ENCODE measurements at regions not wholly inside any gene's neighbourhood (a gene's known extent, or its start where the extent isn't known, plus 50 kb on each side); places are given as distances from the start of the nearest gene placed in this dataset.

GRCh38 chr18:59050661-59051057 is 89.0 kb upstream of the SEC11C start:
- H4K20me1 ChIP-seq (ENCODE audit: insufficient read depth) = no peaks in the 10 kb centered on the region
- no peak overlapping the region for H3K9ac ChIP-seq (ENCODE audit: low read length)
- H3K27ac ChIP-seq (ENCODE audit: low read length) = no peak overlapping the region
- no peak overlapping the region for H2AFZ ChIP-seq (ENCODE audit: low read depth, low read length)
- no peaks in the 10 kb centered on the region for H3K36me3 ChIP-seq (ENCODE audit: insufficient read depth, low read length)
- H3K27me3 ChIP-seq (ENCODE audit: insufficient read depth, low read depth, low read length) = no peaks in the 10 kb centered on the region
- no peaks in the 10 kb centered on the region for H3F3A ChIP-seq (ENCODE audit: insufficient read depth, low read length, poor library complexity, severe bottlenecking)
- H3K9me2 ChIP-seq (ENCODE audit: insufficient read depth, low read length) = no peaks in the 10 kb centered on the region
- H3K79me2 ChIP-seq (replicated peaks; ENCODE audit: insufficient read depth, low read length) = no peaks in the 10 kb centered on the region
- TF ChIP-seq CTCF (IDR thresholded peaks at IDR 0.05; ENCODE audit: poor library complexity, severe bottlenecking) (no peak), EZH2 (IDR thresholded peaks at IDR 0.05; ENCODE audit: borderline replicate concordance, insufficient read depth, low read length, poor library complexity, severe bottlenecking) (no peak), MXI1 (conservative IDR thresholded peaks at IDR 0.05; ENCODE audit: poor library complexity, severe bottlenecking) (no peak), TAF1 (IDR thresholded peaks at IDR 0.05; ENCODE audit: low read depth) (no peak), POLR2AphosphoS5 (IDR thresholded peaks at IDR 0.05) (no peak)
- H3K4me2 ChIP-seq (ENCODE audit: low read length) = no peak overlapping the region
- H3K9me3 ChIP-seq (ENCODE audit: low read length) = no peaks in the 10 kb centered on the region
- H3K4me3 ChIP-seq (ENCODE audit: low read length) = no peak overlapping the region

- Histone ChIP-seq H3F3A (ENCODE audit: insufficient read depth, low read length, poor library complexity, severe bottlenecking) (no peaks in the 10 kb centered on the region), H3K4me3 (ENCODE audit: low read length) (no peak overlapping the region), H3K36me3 (ENCODE audit: insufficient read depth, low read length) (no peaks in the 10 kb centered on the region), H3K4me2 (ENCODE audit: low read length) (no peak overlapping the region), H4K20me1 (ENCODE audit: insufficient read depth) (no peaks in the 10 kb centered on the region), H3K79me2 (replicated peaks; ENCODE audit: insufficient read depth, low read length) (no peaks in the 10 kb centered on the region), H3K9ac (ENCODE audit: low read length) (no peak overlapping the region), H3K27ac (ENCODE audit: low read length) (no peak overlapping the region), H3K9me3 (ENCODE audit: low read length) (no peaks in the 10 kb centered on the region), H2AFZ (ENCODE audit: low read depth, low read length) (no peak overlapping the region), H3K27me3 (ENCODE audit: insufficient read depth, low read depth, low read length) (no peaks in the 10 kb centered on the region), H3K9me2 (ENCODE audit: insufficient read depth, low read length) (no peaks in the 10 kb centered on the region)
- no peak for TF ChIP-seq TAF1 (IDR thresholded peaks at IDR 0.05; ENCODE audit: low read depth)
- no peak for TF ChIP-seq CTCF (IDR thresholded peaks at IDR 0.05; ENCODE audit: poor library complexity, severe bottlenecking)
- no peak for TF ChIP-seq SMC3 (conservative IDR thresholded peaks at IDR 0.05; ENCODE audit: poor library complexity)
- no peak for TF ChIP-seq EP300 (conservative IDR thresholded peaks at IDR 0.05; ENCODE audit: poor library complexity, severe bottlenecking)
- TF ChIP-seq RAD21 (conservative IDR thresholded peaks at IDR 0.05) = no peak
- no peak for TF ChIP-seq REST (IDR thresholded peaks at IDR 0.05; ENCODE audit: borderline replicate concordance)
- TF ChIP-seq POLR2AphosphoS5 (IDR thresholded peaks at IDR 0.05) = no peak
- no peak for TF ChIP-seq EZH2 (IDR thresholded peaks at IDR 0.05; ENCODE audit: borderline replicate concordance, insufficient read depth, low read length, poor library complexity, severe bottlenecking)
- TF ChIP-seq MXI1 (conservative IDR thresholded peaks at IDR 0.05; ENCODE audit: poor library complexity, severe bottlenecking) = no peak
Measured at GRCh38 chr18:59051470-59052165, 88.1 kb upstream of the SEC11C start.

All from neural cell (in vitro differentiated cells).